ENCODE measurements at regions not wholly inside any gene's neighbourhood (a gene's known extent, or its start where the extent isn't known, plus 50 kb on each side); places are given as distances from the start of the nearest gene placed in this dataset.

DNA sequence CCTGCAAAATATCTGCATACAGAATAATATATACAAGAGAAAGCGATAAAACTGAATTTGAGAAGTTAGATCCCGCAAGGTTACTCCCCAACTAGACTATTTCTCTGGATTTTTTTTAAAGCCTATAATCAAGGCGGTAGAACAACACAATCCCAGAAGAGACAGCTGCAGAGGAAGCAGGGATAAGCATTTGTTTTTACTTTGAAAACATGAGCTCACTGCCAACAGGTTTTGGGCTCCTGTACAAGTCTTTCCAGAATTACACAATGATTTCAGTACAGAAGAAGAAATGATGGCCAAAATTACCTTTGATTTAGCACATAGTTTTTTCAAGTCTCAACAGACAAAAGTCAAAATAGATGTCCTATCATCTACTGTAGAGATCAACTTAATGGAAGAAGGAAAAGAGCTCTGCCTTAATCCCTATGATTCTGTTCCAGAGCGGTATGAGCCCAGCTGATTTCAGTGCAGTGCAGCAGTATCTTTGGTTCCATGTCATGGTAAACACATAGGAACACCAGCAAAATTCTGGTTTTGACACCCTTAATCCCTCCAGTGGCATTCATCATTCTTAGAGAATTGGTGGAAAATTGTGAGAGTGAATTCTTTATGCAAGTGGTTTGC, 304.3 kb downstream of the HDGFL1 start:
- TF ChIP-seq, protein P1, sequence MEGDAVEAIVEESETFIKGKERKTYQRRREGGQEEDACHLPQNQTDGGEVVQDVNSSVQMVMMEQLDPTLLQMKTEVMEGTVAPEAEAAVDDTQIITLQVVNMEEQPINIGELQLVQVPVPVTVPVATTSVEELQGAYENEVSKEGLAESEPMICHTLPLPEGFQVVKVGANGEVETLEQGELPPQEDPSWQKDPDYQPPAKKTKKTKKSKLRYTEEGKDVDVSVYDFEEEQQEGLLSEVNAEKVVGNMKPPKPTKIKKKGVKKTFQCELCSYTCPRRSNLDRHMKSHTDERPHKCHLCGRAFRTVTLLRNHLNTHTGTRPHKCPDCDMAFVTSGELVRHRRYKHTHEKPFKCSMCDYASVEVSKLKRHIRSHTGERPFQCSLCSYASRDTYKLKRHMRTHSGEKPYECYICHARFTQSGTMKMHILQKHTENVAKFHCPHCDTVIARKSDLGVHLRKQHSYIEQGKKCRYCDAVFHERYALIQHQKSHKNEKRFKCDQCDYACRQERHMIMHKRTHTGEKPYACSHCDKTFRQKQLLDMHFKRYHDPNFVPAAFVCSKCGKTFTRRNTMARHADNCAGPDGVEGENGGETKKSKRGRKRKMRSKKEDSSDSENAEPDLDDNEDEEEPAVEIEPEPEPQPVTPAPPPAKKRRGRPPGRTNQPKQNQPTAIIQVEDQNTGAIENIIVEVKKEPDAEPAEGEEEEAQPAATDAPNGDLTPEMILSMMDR (conservative IDR thresholded peaks at IDR 0.05; ENCODE audit: low read length), result no peak
- TF ChIP-seq EZH2phosphoT487 (IDR thresholded peaks at IDR 0.05; ENCODE audit: borderline replicate concordance), result no peak

All from Loucy (cell line).